GM12878 (cell line): ENCODE measurements at regions not wholly inside any gene's neighbourhood (a gene's known extent, or its start where the extent isn't known, plus 50 kb on each side); places are given as distances from the start of the nearest gene placed in this dataset.

Experiments used
- ATAC-seq: fragments of 200-7000 bp; cut with Tn5 transposase; 3 replicates; pipeline ENCODE4 v1.9.1; 2020; ENCODE audit warnings: mild to moderate bottlenecking, moderate library complexity
- BruUV-seq: library from RNA; stranded (reverse); fragments of 400-500 nt; replicated peaks from 2 replicates; lab custom pipeline; 2021; lab: Mats Ljungman, UMichigan
- CTCF ChIA-PET: fragments of 300-600 bp; sonication (Branson Sonifier 250); formaldehyde crosslinking; extraction: SDS; loops from one replicate; lab custom pipeline; 2021; ENCODE audit warnings: inconsistent platforms; lab: Yijun Ruan, JAX
- POLR2A ChIA-PET: fragments of 350-600 bp; formaldehyde crosslinking; extraction: SDS; loops from one replicate; lab custom pipeline; 2021; ENCODE audit warnings: inconsistent platforms; lab: Charles Lee
- RAD21 ChIA-PET: fragments of 300-600 bp; sonication (Branson Sonifier 250); formaldehyde crosslinking; loops from one replicate; lab custom pipeline; 2023; ENCODE audit warnings: antibody characterized with exemption; ENCODE audit not compliant: unreplicated experiment; lab: Charles Lee
- SMC1A ChIA-PET: fragments of 300-600 bp; sonication (Branson Sonifier 250); formaldehyde crosslinking; loops from one replicate; lab custom pipeline; 2023; ENCODE audit not compliant: unreplicated experiment, uncharacterized antibody; lab: Charles Lee
- DNase-seq: peaks from one replicate; pipeline ENCODE4 v3.0.0-alpha.2; 2011; ENCODE audit warnings: low read depth, low spot score
- FAIRE-seq: peaks from 3 replicates; lab custom pipeline; 2011; peaks lifted over from hg19 to GRCh38; lab: Jason Lieb, UNC
- H2AFZ ChIP-seq: 2 replicates; pipeline ENCODE4 v1.6.0; 2011; ENCODE audit warnings: low read depth, low read length, control low read depth; ENCODE audit not compliant: control insufficient read depth
- H3K27ac ChIP-seq: 2 replicates; pipeline ENCODE4 v1.5.1; 2011; ENCODE audit warnings: control low read depth; ENCODE audit not compliant: control insufficient read depth, insufficient read depth
- H3K27me3 ChIP-seq, 2 experiments: replicated peaks in 1 of 2; 2 replicates each; pipeline versions ENCODE4 v1.6.0 to v1.6.1; 2011; ENCODE audit warnings: low read length in 1 of 2; ENCODE audit not compliant: control insufficient read depth in 2 of 2, insufficient read depth in 2 of 2
- H3K36me3 ChIP-seq, 2 experiments: 2 replicates each; pipeline ENCODE4 v1.5.1; 2011; ENCODE audit warnings: low read length in 1 of 2; ENCODE audit not compliant: control insufficient read depth in 2 of 2, insufficient read depth in 2 of 2
- H3K4me1 ChIP-seq: 2 replicates; pipeline ENCODE4 v1.6.1; 2011; ENCODE audit warnings: mild to moderate bottlenecking, low read length, moderate library complexity, mixed read lengths; ENCODE audit not compliant: control insufficient read depth, insufficient read depth
- H3K4me2 ChIP-seq: 2 replicates; pipeline ENCODE4 v1.6.0; 2011; ENCODE audit warnings: control low read depth; ENCODE audit not compliant: control insufficient read depth, insufficient read depth
- H3K4me3 ChIP-seq: fragments of 200-600 bp; sonication (generic); 2 replicates; pipeline ENCODE4 v1.5.1; 2016
- H3K79me2 ChIP-seq: 2 replicates; pipeline ENCODE4 v1.6.0; 2011; ENCODE audit warnings: low read length; ENCODE audit not compliant: control insufficient read depth, insufficient read depth
- H3K9ac ChIP-seq: 2 replicates; pipeline ENCODE4 v1.8.0; 2011; ENCODE audit warnings: low read length, control low read depth, mixed read lengths; ENCODE audit not compliant: control insufficient read depth, insufficient read depth
- H3K9me3 ChIP-seq: replicated peaks from 3 replicates; pipeline ENCODE4 v1.5.1; 2011; ENCODE audit warnings: mild to moderate bottlenecking, low read length; ENCODE audit not compliant: control insufficient read depth, insufficient read depth
- H4K20me1 ChIP-seq: 2 replicates; pipeline ENCODE4 v1.6.0; 2011; ENCODE audit not compliant: control insufficient read depth, insufficient read depth
- ASH2L ChIP-seq: fragments of 300-600, 200-600 bp; sonication (generic); IDR thresholded peaks from 2 replicates; pipeline ENCODE4 v1.6.1; 2017; ENCODE audit warnings: low read depth, mild to moderate bottlenecking, borderline replicate concordance
- CBFB ChIP-seq: IDR thresholded peaks from 2 replicates; pipeline ENCODE4 v1.6.1; 2016; ENCODE audit warnings: antibody characterized with exemption, low read depth
- CBX3 ChIP-seq: fragments of 200-600 bp; sonication (generic); IDR thresholded peaks from 2 replicates; pipeline ENCODE4 v1.6.1; 2016; ENCODE audit warnings: low read depth, borderline replicate concordance
- CREB1 ChIP-seq: IDR thresholded peaks from 2 replicates; pipeline ENCODE4 v1.6.1; 2012; ENCODE audit warnings: low read depth, mild to moderate bottlenecking, inconsistent platforms
- FOS ChIP-seq: IDR thresholded peaks from 3 replicates; pipeline ENCODE4 v1.6.1; 2011; ENCODE audit warnings: borderline replicate concordance; ENCODE audit not compliant: insufficient read length; ENCODE audit errors: extremely low read depth
- FOXM1 ChIP-seq: IDR thresholded peaks from 2 replicates; pipeline ENCODE4 v1.6.1; 2012; ENCODE audit warnings: low read depth, mild to moderate bottlenecking, inconsistent platforms, low read length, moderate library complexity
- HDAC2 ChIP-seq: fragments of 200-600 bp; sonication (generic); IDR thresholded peaks from 2 replicates; pipeline ENCODE4 v1.6.1; 2017
- IRF4 ChIP-seq: IDR thresholded peaks from 2 replicates; pipeline ENCODE4 v1.6.1; 2011; ENCODE audit warnings: low read depth, low read length
- MYB ChIP-seq: fragments of 150-350 bp; IDR thresholded peaks from 2 replicates; pipeline ENCODE4 v1.6.1; 2014; ENCODE audit warnings: mild to moderate bottlenecking, low read depth, low read length, borderline replicate concordance
- NR2C1 ChIP-seq: fragments of 450-650 bp; IDR thresholded peaks from 2 replicates; pipeline ENCODE4 v1.6.1; 2017; ENCODE audit warnings: antibody characterized with exemption, mild to moderate bottlenecking, moderate library complexity
- NR2F1 ChIP-seq: fragments of 450-650 bp; conservative IDR thresholded peaks from 2 replicates; pipeline ENCODE4 v1.6.1; 2017; ENCODE audit warnings: mild to moderate bottlenecking
- RAD21 ChIP-seq: IDR thresholded peaks from 2 replicates; pipeline ENCODE4 v1.6.1; 2011; ENCODE audit warnings: mild to moderate bottlenecking, low read depth, low read length, moderate library complexity; ENCODE audit not compliant: insufficient read depth
- SIN3A ChIP-seq: IDR thresholded peaks from 2 replicates; pipeline ENCODE4 v1.6.1; 2012; ENCODE audit warnings: low read depth, low read length, improper control_type of control experiment
- SKIL ChIP-seq: fragments of 450-650 bp; IDR thresholded peaks from 2 replicates; pipeline ENCODE4 v1.6.1; 2017; ENCODE audit warnings: mild to moderate bottlenecking, low read depth, inconsistent platforms; ENCODE audit not compliant: poor library complexity, severe bottlenecking
- YBX1 ChIP-seq: fragments of 450-650 bp; IDR thresholded peaks from 2 replicates; pipeline ENCODE4 v1.6.1; 2016; ENCODE audit warnings: antibody characterized with exemption
- ZNF217 ChIP-seq: fragments of 450-650 bp; IDR thresholded peaks from 2 replicates; pipeline ENCODE4 v1.6.1; 2017; ENCODE audit warnings: antibody characterized with exemption, mild to moderate bottlenecking
- WGBS: methylation state at CpG from one replicate; pipeline ENCODE4 v1.1.6; 2016; ENCODE audit warnings: low lambda C conversion rate; ENCODE audit not compliant: insufficient replicate concordance, insufficient coverage; ENCODE audit errors: missing lambda C conversion rate; 5-methylcytosine and 5-hydroxymethylcytosine counted together
- in situ Hi-C: fragments of 300-500 bp; cut with MboI; formaldehyde crosslinking; loops from 9 replicates; pipeline ENCODE4 v1.14.3; 2018; ENCODE audit warnings: mixed read lengths
- intact Hi-C: fragments of 100-400 bp; cut with micrococcal nuclease; formaldehyde crosslinking; loops from one replicate; pipeline ENCODE4 v1.14.2; 2022; ENCODE audit not compliant: unreplicated experiment

GRCh38 chr4:141562649-141563048 is 73.7 kb upstream of the IL15 start:
- no peak for FAIRE-seq
- CTCF ChIA-PET, result no interaction called here
- no peak overlapping the region for H2AFZ ChIP-seq
- no peaks in the 10 kb centered on the region for H3K27me3 ChIP-seq
- RAD21 ChIA-PET, result no interaction called here
- H3K4me1 ChIP-seq, result no peaks in the 10 kb centered on the region
- H3K36me3 ChIP-seq, result no peaks in the 10 kb centered on the region
- H4K20me1 ChIP-seq, result no peaks in the 10 kb centered on the region
- no peaks in the 10 kb centered on the region for H3K79me2 ChIP-seq
- no TSS peak for BruUV-seq
- POLR2A ChIA-PET, result no interaction called here
- TF ChIP-seq MYB, result no peak
- no peak for TF ChIP-seq FOS
- no peak for TF ChIP-seq YBX1
- TF ChIP-seq CREB1, result no peak
- TF ChIP-seq SIN3A, result no peak
- no peak for TF ChIP-seq FOXM1
- no peak for TF ChIP-seq NR2F1
- TF ChIP-seq HDAC2, result no peak
- TF ChIP-seq SKIL, result no peak
- TF ChIP-seq RAD21, result no peak
- no peak for TF ChIP-seq IRF4
- no peak for TF ChIP-seq NR2C1
- TF ChIP-seq ZNF217, result no peak
- no peak for TF ChIP-seq CBX3
- TF ChIP-seq ASH2L, result no peak
- no peak for TF ChIP-seq CBFB
- in situ Hi-C loops (no loop called here), intact Hi-C loops (no loop called here)
- SMC1A ChIA-PET, result interaction anchor here (0.6 kb wide), 1 partner anchor 15 kb away, joined by 3 read pairs; no protein-coding TSS in a partner anchor
- no peak overlapping the region for H3K4me2 ChIP-seq
- H3K9ac ChIP-seq, result no peak overlapping the region
- 81% methylated on average over 2 of the region's 2 CpGs for WGBS
- H3K27ac ChIP-seq, result no peak overlapping the region
- H3K4me3 ChIP-seq, result no peak overlapping the region
- no peak for DNase-seq
- no peaks in the 10 kb centered on the region for H3K9me3 ChIP-seq
- no peak for ATAC-seq
